Endometrium (tissue), 2 donors: ENCODE measurements at regions not wholly inside any gene's neighbourhood (a gene's known extent, or its start where the extent isn't known, plus 50 kb on each side); places are given as distances from the start of the nearest gene placed in this dataset.

ENCODE experiments used
- FAIRE-seq: peaks from 2 replicates; lab custom pipeline; 2012; peaks lifted over from hg19 to GRCh38; lab: Jason Lieb, UNC
- donor health status: control.
- donor health status: control.

GRCh38 chr12:30437044-30437443 lies 258.6 kb downstream of the IPO8 start:
- FAIRE-seq, result no peak

GRCh38 chr12:30428098-30428497 lies 267.6 kb downstream of the IPO8 start:
- FAIRE-seq, result no peak

DNA sequence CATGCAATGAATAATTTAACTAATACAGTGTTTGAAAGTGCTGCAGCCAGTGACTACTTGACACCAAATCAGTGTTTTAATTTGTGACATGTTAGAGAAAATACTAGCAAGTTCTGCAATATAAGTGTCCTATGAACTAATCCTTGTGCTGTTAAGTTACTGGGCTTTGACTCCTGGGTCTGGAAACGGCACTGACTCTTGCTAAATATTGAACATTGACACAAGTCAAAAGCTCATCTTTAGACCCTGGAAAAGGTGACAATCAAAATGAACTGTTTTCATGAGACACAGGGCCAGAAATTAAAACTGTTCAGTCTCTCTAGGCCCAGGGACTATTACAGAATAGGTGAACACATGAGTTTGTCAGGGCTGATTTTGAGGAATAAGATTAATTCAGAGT lies 268.1 kb downstream of the IPO8 start:
- no peak for FAIRE-seq

- FAIRE-seq, result no peak
These were observed 270.2 kb downstream of the IPO8 start for GRCh38 chr12:30425445-30425844.

- FAIRE-seq, result no peak
These were observed 272.3 kb downstream of the IPO8 start for GRCh38 chr12:30423330-30423729.

DNA sequence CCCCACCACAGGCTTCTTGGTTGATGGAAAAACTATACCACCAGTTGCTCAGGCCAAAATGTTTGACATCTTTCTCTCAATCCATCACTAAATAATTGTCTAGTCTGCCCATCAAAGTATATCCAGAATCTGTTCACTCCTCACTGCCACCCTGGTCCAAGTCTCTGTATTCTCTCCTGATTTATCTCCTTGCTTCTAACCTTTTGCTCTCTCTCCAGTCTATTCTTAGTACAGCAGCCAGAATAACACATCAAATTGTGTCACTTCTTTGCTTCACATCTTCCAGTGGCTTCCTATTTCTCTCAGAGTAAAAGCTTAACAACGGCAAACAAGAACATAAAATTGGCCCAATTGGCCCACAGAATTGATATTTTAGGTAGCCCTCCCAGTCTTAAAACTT lies 272.8 kb downstream of the IPO8 start:
- FAIRE-seq, result no peak

GRCh38 chr12:30420561-30420960 lies 275.1 kb downstream of the IPO8 start:
- FAIRE-seq, result no peak

- no peak for FAIRE-seq
These were observed 277.9 kb downstream of the IPO8 start for GRCh38 chr12:30417697-30418231.

DNA sequence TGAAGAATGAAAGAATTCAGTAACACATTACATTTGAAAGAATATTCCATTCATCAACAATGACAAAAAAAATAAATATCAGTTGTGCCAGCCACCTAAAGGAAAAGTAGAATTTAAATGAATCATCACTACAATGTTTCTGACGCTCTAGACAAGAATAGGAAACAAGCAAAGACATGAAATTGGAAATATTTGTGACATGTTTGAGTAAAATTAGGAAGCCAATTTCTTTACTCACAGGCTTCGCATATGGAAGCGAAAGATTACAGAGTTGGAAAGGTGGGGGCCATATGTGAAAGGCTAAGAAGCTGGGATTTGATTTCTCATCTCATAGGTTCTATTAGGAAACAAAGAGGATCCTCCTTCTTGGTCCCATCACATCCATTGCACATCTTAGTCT lies 279.0 kb downstream of the IPO8 start:
- FAIRE-seq, result no peak

DNA sequence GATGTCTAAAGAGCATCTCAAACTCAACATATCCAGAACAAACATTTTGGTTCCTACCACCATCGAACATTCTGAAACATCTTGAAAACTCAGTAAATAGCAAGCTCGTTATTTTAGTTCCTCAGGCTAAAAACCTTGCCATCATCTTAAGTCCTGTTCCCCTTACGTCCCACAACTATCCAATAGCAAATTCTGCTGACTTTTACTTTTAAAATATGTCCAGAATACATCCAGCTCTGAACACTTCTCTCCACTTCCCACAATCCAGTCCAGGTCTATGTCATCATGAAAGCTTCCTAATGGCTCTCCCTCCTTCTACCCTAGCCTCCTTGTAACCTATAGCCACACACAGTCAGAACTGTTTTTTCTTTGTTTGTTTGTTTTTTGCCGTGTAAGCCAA lies 279.9 kb downstream of the IPO8 start:
- no peak for FAIRE-seq

- FAIRE-seq, result no peak
These were observed 281.2 kb downstream of the IPO8 start for GRCh38 chr12:30414507-30414906.

DNA sequence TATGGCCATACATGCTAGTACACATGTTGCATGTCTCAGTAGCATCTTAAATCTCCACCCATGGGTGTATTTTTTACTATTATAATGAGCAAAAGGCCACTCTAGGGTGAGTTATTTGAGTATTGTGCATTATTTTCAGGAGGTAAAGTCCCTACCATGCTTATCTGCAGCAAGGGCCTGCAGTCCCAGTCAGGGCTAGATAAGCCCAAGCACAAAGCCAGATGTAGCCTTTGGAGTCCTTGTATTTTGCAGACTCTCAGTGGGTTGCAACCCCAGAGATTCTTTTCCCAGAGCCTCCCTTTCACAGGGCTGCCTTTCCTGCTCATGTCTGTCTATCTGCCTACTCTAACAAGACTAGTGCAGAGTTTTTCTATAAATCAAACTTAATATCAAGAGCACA lies 295.3 kb downstream of the IPO8 start:
- FAIRE-seq, result no peak

DNA sequence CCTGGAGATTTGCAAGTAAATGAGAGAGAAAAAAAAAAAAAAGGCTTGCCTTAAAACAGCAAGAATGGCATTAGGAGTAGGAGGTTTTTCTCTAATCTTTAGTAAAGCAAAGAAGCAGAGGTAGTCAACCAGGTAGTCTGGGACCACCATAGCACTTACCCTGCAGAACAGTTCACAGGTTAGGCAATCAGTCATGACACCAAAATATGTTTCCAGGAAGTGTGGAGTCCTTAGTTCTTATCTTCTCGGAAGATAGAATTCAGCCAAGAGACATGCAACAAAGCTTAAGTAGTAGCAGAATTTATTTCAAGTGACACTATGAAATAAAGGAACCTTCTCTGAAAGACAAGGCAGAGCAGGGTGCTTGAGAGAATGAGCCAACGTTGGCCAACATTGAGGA lies 295.8 kb downstream of the IPO8 start:
- FAIRE-seq, result no peak

DNA sequence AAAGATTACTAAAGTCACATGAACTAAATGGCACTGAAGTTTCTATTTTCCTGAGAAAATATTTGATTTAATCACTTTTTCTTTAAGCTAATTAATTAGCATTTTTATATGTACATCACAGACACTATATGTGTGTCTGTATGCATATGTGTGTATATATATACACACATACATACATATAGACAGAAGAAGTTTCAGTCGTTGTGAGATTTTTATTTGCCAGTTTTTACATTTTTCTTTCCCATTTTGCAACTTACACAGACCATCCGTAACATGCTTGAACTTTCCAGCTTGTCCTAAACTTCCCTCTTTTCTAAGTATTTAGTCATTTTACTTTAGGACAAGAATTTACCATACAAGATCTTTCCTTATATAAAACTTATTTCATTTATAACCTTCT lies 299.1 kb downstream of the IPO8 start:
- peak; percentile 18 for FAIRE-seq

DNA sequence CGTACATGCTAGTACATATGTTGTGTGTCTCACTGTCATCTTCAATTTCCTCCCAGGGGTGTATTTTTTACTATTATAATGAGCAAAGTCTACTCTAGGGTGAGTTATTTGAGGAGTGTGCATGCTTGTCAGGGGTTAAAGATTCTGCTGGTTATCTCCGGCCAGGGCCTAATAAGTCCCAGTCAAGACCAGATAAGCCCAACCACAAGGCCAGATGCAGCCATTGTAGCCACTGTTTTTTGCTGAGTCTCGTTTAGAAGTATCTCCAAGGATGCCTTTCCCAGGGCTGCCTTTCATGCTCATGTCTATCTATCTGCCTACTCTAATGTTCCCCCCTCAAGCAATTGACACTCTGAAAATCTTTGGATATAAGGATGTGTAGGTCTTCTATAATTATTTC lies 300.5 kb downstream of the IPO8 start:
- FAIRE-seq, result no peak

- FAIRE-seq, result no peak
These were observed 303.8 kb downstream of the IPO8 start for GRCh38 chr12:30391766-30392366.

DNA sequence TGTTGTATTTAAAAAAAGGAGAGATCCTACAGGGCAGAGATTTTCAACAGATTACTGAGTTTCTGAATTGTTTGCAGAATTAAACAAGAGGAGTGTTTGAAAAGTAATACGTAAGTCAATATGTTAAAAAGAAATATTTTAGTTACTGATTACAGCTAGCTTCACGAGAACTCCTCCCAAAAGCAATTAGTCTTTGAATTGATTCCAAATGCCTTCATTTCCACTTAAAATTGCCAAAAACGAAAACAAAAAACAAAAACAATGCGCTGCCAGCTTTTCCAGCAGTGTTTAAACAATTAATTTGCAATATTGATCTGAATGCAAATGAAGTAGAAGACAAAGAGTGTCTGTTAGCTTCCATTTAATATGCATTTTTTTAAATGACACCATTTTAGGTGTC lies 310.0 kb downstream of the IPO8 start:
- FAIRE-seq, result no peak

DNA sequence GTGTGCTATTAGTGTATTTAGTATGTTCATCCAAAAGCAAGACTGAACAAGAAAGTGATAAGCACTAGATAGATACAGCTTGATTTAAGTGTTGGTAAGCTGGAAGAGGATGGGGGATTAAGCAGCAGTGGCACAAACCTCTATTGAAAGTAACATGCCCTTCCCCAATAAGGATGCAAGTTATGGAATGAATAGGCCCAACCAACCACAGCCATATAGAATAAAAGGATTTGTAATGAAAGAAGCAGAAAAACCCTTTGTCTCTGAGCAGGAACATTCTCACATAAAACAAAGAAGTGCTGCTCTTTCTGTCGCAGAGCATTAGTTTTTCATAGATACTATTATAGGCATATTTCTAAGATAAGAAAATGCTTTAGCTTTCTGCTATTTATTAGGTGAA lies 310.7 kb downstream of the IPO8 start:
- no peak for FAIRE-seq

- FAIRE-seq, result no peak
These were observed 317.4 kb downstream of the IPO8 start for GRCh38 chr12:30378307-30378706.

DNA sequence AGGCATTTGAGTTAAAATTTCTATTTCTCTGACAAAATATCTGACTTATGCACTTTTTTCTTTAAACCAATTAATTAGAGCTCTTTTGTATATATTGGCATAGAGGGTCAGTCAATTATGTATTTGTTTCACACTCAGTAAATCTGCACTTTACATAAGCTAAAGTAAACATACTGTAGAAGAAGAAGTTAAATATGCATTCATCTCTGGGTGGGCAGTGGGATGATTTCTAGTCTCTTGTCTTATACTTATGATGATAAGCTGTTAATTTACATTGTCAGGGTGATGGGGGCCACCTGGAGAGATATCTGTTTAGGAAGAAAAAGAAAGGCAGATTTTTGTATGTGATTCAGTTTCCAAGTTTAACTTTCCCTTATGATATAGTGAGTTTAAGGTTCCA lies 330.8 kb downstream of the IPO8 start:
- no peak for FAIRE-seq

DNA sequence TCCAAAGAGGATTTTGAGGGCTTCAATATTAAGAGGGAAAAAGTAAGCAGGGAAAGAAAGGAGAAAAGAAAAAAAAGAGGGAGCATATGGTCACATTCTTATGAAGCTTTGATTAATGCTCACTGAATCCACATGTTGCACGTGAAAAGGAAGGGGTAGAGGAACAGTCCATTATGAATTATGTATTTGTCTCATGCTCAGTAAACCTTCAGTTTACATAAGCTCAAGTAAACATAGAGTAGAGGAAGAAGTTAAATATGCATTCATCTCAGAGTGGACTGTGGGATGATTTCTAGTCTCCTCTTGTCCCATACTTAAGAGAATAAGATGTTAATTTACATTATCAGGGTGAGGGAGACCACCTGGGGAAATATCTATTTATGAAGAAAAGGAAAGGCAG lies 334.5 kb downstream of the IPO8 start:
- FAIRE-seq, result no peak

DNA sequence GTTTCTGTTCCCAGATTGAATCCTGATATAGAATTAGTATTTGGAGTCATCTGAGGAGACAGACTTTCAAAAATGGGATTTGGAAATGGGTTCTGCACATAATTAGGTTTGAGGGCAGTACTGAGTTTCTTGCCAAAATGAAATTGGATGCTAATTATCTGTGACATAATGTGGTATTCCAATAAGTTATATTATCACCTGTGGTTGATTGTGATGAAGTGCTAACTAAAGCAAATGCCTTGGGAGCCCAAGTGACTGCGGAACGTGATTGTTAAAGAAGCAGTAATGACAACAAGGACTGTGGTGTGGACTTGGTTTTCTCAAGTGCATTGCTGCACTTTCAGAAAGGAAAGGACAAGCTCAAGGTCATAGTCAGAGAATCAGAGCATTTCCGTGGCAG lies 337.0 kb downstream of the IPO8 start:
- no peak for FAIRE-seq

DNA sequence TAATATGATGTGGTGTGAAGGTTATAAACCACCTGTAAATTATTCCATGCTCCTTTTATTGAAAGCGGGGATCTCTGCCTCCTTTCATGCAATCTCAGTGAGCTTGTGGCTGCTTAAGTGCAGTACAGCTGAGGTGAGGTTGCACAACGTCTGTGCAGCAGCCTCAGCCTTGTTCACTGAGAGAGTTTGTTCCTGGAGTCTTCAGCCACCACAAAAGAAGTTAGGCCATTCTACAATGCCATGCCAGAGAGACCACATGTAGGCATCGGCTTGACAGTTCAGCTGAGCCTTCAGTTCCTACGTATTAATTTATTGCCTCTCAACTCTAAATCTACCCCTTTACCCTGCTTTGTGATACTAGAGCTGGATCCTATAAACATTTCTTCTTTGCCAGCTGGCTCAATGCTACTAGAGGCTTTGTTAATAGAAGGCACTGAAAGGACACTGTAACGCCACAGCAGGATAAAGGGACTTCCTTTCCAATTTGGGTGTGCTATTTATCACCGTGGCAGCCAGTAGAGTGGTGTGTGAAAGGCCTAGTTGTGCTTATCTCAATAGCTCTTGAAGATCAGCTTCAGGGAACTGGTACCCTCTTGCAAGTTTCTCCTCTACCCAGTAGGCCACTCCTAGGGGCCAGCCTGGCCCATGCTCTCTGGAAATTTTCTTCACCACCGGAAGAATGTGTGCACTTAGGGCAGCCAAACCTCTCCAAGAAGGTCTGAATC lies 337.7 kb downstream of the IPO8 start:
- FAIRE-seq, result no peak
